ENCODE measurements at regions not wholly inside any gene's neighbourhood (a gene's known extent, or its start where the extent isn't known, plus 50 kb on each side); places are given as distances from the start of the nearest gene placed in this dataset.

DNA sequence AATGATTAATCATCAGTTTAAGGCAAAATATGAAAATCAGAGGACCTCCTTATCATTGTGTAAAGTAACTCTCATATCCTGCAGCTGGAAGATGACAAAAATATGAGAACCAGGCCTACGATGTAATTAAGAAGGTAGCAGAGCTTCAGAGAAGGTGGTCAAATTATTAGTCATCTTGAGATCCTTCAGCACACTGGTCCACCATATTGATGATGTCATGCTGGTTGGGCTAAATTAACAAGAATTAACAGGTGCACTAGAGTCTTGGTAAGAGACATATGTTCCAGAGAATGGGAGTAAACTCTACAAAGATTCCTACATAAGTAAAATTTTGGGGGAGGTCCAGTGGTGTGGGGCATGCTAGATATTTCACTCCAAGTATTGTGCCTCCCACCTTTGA lies 112.8 kb downstream of the OTOR start:
- no peak for DNase-seq (ENCODE audit: low spot score)
- TF ChIP-seq CTCF (IDR thresholded peaks at IDR 0.05) (no peak), POLR2AphosphoS5 (IDR thresholded peaks at IDR 0.05) (no peak), POLR2A (IDR thresholded peaks at IDR 0.05) (no peak)
- Histone ChIP-seq H3K27ac (no peak overlapping the region), H3K27me3 (replicated peaks; ENCODE audit: insufficient read depth) (no peaks in the 10 kb centered on the region), H3K36me3 (no peaks in the 10 kb centered on the region), H3K9me3 (no peaks in the 10 kb centered on the region), H3K4me1 (replicated peaks) (no peaks in the 10 kb centered on the region), H3K4me3 (no peak overlapping the region)
- intact Hi-C loops (cut with DNase I), result no loop called here
- WGBS, result 96% methylated on average over 1 of the region's 1 CpG

DNA sequence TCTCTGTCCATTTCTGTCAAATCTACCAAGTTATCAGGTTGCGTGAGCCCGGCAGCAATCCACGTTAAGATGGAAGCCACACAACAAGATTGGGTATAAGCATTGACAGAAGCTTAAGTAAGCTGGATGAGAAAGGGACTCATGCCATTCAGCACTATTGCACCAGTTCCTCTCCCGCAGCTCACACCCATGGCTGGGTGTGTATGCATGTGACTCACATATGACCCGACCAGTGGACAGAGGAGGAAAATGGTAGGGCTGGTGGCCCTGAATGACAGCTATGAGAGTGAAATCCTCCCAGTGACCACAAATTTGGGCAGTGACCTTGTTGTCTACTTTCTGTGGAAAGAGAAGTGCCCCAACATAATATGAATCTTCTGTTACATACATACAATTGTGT lies 113.5 kb downstream of the OTOR start:
- Histone ChIP-seq H3K9me3 (no peaks in the 10 kb centered on the region), H3K27me3 (replicated peaks; ENCODE audit: insufficient read depth) (no peaks in the 10 kb centered on the region), H3K27ac (no peak overlapping the region), H3K4me3 (no peak overlapping the region), H3K4me1 (replicated peaks) (no peaks in the 10 kb centered on the region), H3K36me3 (no peaks in the 10 kb centered on the region)
- intact Hi-C loops (cut with DNase I), result no loop called here
- no peak for TF ChIP-seq POLR2A (IDR thresholded peaks at IDR 0.05)
- DNase-seq (ENCODE audit: low spot score), result no peak
- WGBS, result 91% methylated on average over 5 of the region's 5 CpGs

- WGBS, result 84% methylated on average over 2 of the region's 2 CpGs
- TF ChIP-seq POLR2AphosphoS5 (IDR thresholded peaks at IDR 0.05) (no peak), CTCF (IDR thresholded peaks at IDR 0.05) (no peak), POLR2A (IDR thresholded peaks at IDR 0.05) (no peak)
- intact Hi-C loops (cut with DNase I), result no loop called here
- H3K36me3 ChIP-seq, result no peaks in the 10 kb centered on the region
- no peak overlapping the region for H3K4me3 ChIP-seq
- no peaks in the 10 kb centered on the region for H3K9me3 ChIP-seq
- DNase-seq (ENCODE audit: low spot score), result no peak
- H3K27me3 ChIP-seq (replicated peaks; ENCODE audit: insufficient read depth), result no peaks in the 10 kb centered on the region
- H3K27ac ChIP-seq, result no peak overlapping the region
- H3K4me1 ChIP-seq (replicated peaks), result no peaks in the 10 kb centered on the region
Measured at GRCh38 chr20:16863303-16863702, 115.1 kb downstream of the OTOR start.

DNA sequence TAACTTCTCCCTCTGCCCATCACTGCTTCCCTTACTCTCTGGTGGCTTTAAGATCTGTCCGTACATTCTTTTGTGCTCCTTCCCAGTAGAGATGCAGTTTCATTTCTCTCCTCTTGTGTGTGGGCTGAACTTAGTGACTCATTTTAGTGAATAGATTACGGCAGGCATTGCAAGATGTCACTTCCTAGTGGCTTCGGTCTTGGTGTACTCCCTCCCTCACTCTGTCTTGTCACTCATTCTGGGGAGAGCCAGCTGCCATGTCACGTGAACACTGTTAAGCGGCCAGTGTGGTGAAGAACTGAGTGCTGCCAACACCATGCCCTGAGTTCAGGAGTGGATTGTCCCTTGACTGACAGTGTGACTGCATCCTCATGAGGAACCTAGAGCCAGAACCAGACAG lies 115.9 kb downstream of the OTOR start:
- no peaks in the 10 kb centered on the region for H3K9me3 ChIP-seq
- no peak overlapping the region for H3K4me3 ChIP-seq
- TF ChIP-seq POLR2AphosphoS5 (IDR thresholded peaks at IDR 0.05) (no peak), POLR2A (IDR thresholded peaks at IDR 0.05) (no peak), CTCF (IDR thresholded peaks at IDR 0.05) (no peak)
- H3K4me1 ChIP-seq (replicated peaks), result no peaks in the 10 kb centered on the region
- no peak for DNase-seq (ENCODE audit: low spot score)
- 78% methylated on average over 5 of the region's 5 CpGs for WGBS
- H3K36me3 ChIP-seq, result no peaks in the 10 kb centered on the region
- H3K27ac ChIP-seq, result no peak overlapping the region
- intact Hi-C loops (cut with DNase I), result no loop called here
- no peaks in the 10 kb centered on the region for H3K27me3 ChIP-seq (replicated peaks; ENCODE audit: insufficient read depth)

DNA sequence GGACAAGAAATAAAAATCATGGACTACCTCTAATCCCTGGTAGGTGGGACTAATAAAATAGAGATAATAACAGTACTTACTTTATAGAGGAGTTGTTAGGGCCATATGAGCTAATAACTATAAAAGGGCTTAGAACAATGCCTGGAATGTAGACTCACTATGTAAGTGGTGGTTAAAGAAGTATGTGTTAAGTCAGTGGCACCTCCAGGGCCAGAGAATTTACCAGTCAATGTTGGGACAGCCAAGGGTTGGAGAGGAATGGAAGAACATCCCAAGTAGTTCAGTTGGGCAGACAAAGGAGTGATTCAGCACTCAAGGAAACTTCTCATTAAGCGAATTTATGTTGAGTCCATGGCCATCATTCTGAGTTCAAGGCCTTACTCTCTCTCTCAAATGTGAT lies 116.8 kb downstream of the OTOR start:
- H3K9me3 ChIP-seq, result no peaks in the 10 kb centered on the region
- 53% methylated on average over 1 of the region's 1 CpG for WGBS
- H3K4me1 ChIP-seq (replicated peaks), result no peaks in the 10 kb centered on the region
- no peaks in the 10 kb centered on the region for H3K36me3 ChIP-seq
- no peak overlapping the region for H3K27ac ChIP-seq
- no peak for DNase-seq (ENCODE audit: low spot score)
- no peaks in the 10 kb centered on the region for H3K27me3 ChIP-seq (replicated peaks; ENCODE audit: insufficient read depth)
- no peak overlapping the region for H3K4me3 ChIP-seq
- no peak for TF ChIP-seq POLR2A (IDR thresholded peaks at IDR 0.05)
- no peak for TF ChIP-seq CTCF (IDR thresholded peaks at IDR 0.05)
- TF ChIP-seq POLR2AphosphoS5 (IDR thresholded peaks at IDR 0.05), result no peak
- intact Hi-C loops (cut with DNase I), result no loop called here
